ENCODE measurements at regions not wholly inside any gene's neighbourhood (a gene's known extent, or its start where the extent isn't known, plus 50 kb on each side); places are given as distances from the start of the nearest gene placed in this dataset.

GRCh38 chr6:63066055-63066704 lies 145.1 kb upstream of the FKBP1C start (continued):
- no peak for TF ChIP-seq CHD2 (IDR thresholded peaks at IDR 0.05; ENCODE audit: low read length)
- TF ChIP-seq YY1 (IDR thresholded peaks at IDR 0.05; ENCODE audit: low read depth, low read length): no peak
